ENCODE measurements at regions not wholly inside any gene's neighbourhood (a gene's known extent, or its start where the extent isn't known, plus 50 kb on each side); places are given as distances from the start of the nearest gene placed in this dataset.

DNA sequence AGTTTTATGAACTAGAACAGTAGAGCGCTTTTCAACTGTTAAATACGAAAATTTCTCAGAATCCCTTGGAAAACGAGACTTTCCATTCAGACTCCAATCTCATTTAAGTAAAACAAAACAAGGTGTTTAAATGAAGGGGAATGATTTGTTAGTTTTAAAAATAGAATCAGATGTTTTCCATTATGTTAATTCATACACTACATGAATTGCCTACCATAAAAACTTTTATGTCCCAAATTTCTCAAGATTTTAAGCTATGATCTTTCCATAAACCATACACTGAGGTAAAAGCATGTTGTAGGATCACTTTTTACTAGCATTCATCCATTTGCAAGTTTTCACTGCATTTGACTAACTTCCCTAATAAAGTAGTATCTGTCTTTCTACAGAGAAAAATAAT lies 180.3 kb upstream of the ZP4 start:
- no peak overlapping the region for H3K27ac ChIP-seq
- no peak overlapping the region for H3K4me3 ChIP-seq (replicated peaks in 1 of 3)
- no peak for TF ChIP-seq POLR2A (IDR thresholded peaks at IDR 0.05)
- TF ChIP-seq, protein P1, sequence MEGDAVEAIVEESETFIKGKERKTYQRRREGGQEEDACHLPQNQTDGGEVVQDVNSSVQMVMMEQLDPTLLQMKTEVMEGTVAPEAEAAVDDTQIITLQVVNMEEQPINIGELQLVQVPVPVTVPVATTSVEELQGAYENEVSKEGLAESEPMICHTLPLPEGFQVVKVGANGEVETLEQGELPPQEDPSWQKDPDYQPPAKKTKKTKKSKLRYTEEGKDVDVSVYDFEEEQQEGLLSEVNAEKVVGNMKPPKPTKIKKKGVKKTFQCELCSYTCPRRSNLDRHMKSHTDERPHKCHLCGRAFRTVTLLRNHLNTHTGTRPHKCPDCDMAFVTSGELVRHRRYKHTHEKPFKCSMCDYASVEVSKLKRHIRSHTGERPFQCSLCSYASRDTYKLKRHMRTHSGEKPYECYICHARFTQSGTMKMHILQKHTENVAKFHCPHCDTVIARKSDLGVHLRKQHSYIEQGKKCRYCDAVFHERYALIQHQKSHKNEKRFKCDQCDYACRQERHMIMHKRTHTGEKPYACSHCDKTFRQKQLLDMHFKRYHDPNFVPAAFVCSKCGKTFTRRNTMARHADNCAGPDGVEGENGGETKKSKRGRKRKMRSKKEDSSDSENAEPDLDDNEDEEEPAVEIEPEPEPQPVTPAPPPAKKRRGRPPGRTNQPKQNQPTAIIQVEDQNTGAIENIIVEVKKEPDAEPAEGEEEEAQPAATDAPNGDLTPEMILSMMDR (IDR thresholded peaks at IDR 0.05) = no peak
- no peaks in the 10 kb centered on the region for H3K27me3 ChIP-seq
- DNase-seq = no peak
- 90% methylated on average over 3 of the region's 3 CpGs for WGBS, 2 donors
- no peaks in the 10 kb centered on the region for H3K9me3 ChIP-seq
- H3K4me1 ChIP-seq = no peaks in the 10 kb centered on the region
- no peaks in the 10 kb centered on the region for H3K36me3 ChIP-seq
- intact Hi-C loops (cut with DNase I) = no loop called here

- H3K27ac ChIP-seq = no peak overlapping the region
- no peak overlapping the region for H3K4me3 ChIP-seq (replicated peaks in 1 of 3)
- WGBS, 2 donors = 75 to 77% methylated on average over 4 of the region's 4 CpGs
- no peaks in the 10 kb centered on the region for H3K36me3 ChIP-seq
- peak in 1 of 2 donors; percentile 26 for DNase-seq
- TF ChIP-seq, protein P1 (IDR thresholded peaks at IDR 0.05) = no peak
- TF ChIP-seq POLR2A (IDR thresholded peaks at IDR 0.05) = no peak
- intact Hi-C loops (cut with DNase I) = no loop called here
- no peaks in the 10 kb centered on the region for H3K4me1 ChIP-seq
- H3K27me3 ChIP-seq = no peaks in the 10 kb centered on the region
- no peaks in the 10 kb centered on the region for H3K9me3 ChIP-seq
These were observed 172.7 kb upstream of the ZP4 start for GRCh38 chr1:238063454-238063853.

DNA sequence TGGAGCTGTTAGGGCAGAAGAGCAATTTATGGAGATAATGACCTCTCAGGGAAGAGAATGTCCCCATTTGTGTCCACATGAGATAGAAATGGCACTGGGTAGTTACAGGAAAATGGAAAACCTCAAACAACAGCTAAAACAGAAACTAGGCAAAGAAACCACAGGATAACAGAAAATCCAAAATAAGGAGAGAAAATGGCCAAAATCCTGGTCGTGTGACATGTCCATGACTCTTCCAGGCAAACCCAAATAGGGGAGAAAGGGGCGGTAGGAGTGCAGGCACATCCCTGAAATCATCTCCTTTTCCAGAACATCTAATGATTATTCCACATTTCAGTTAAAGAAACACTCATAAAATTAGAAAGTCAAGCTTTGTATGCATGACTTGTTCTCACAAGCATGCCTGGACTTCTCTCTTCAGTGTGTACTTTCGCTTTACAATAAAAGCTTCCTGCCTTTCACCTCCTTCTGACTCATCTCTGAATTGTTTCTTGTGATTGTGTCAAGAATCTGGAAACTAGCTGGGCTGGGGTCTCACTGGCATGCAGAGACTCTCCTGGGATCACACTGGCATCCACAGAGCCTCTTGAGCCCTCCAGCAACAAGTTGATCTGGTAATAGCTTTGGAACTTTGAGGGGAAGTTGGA lies 171.4 kb upstream of the ZP4 start:
- DNase-seq = no peak

DNA sequence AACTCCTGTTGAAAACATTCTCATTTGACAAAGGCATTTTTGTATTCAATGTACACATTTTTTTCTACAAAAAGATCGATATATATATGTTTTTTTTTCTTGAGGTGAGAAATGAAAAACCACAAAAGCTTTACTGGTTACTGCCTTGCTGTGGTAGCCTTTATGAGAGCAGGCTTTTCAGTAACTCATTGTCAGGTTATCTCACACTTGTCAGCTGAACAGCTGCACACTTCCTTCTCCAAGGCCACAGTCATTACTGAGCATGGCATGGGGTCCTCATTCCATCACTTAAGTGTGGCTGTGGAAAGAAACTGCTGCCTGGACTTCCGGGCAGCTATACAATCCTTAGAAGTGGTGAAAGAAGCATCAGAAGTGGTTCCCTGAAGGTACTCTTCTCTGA lies 169.3 kb upstream of the ZP4 start:
- no peak for TF ChIP-seq POLR2A (IDR thresholded peaks at IDR 0.05)
- TF ChIP-seq, protein P1 (IDR thresholded peaks at IDR 0.05) = no peak
- Histone ChIP-seq H3K4me1 (no peaks in the 10 kb centered on the region), H3K9me3 (no peaks in the 10 kb centered on the region), H3K27ac (no peak overlapping the region), H3K36me3 (no peaks in the 10 kb centered on the region), H3K4me3 (replicated peaks in 1 of 3) (no peak overlapping the region), H3K27me3 (no peaks in the 10 kb centered on the region)
- intact Hi-C loops (cut with DNase I) = no loop called here
- no peak for DNase-seq
- WGBS, 2 donors = 47 to 62% methylated on average over 2 of the region's 2 CpGs

More for the DNA sequence above, 171.4 kb upstream of the ZP4 start:
- Histone ChIP-seq H3K4me3 (replicated peaks in 1 of 3) (no peak overlapping the region), H3K9me3 (no peaks in the 10 kb centered on the region), H3K4me1 (no peaks in the 10 kb centered on the region), H3K27me3 (no peaks in the 10 kb centered on the region), H3K27ac (no peak overlapping the region), H3K36me3 (no peaks in the 10 kb centered on the region)
- 67 to 70% methylated on average over 3 of the region's 3 CpGs for WGBS, 2 donors
- intact Hi-C loops (cut with DNase I) = no loop called here
- TF ChIP-seq, protein P1 (IDR thresholded peaks at IDR 0.05) = no peak
- TF ChIP-seq POLR2A (IDR thresholded peaks at IDR 0.05) = no peak

DNA sequence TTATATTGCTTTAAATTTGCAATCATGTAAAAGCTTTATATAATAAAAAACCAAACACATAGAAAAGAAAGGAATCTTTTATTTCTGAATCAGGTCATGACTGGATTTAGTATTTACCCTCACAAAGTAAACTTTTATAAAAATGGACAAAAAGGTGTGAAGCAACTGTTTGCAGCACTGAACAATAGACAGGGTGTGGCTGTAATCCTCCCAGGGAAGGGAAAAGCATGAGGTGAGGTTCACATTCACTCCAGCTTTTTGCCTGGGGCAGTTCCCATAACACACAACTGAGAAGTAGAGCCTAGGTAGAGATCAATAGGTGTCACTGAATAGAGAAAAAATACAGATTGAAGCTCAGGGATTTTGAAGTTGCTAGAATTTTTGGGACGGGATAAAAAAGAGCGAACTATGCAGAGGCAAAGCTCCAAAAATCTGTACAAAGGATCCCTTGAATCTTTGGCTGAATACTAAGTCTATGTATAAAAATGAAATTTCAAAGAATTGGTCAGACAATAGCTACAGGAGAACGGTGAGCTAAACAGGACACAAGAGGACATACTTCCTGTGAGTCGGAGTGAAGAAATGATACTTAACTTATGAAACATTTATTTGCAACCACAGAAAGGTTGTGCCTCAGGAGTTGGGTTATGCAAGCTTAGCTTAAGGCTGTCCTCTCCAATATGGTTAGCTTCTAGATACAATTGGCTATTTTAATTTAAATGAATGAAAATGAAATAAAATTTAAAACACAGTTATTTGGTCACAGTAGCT lies 162.0 kb upstream of the ZP4 start:
- no peaks in the 10 kb centered on the region for H3K4me1 ChIP-seq
- no peak for TF ChIP-seq POLR2A (IDR thresholded peaks at IDR 0.05)
- TF ChIP-seq, protein P1 (IDR thresholded peaks at IDR 0.05) = no peak
- no peak overlapping the region for H3K27ac ChIP-seq
- intact Hi-C loops (cut with DNase I) = no loop called here
- 86 to 88% methylated on average over 4 of the region's 4 CpGs for WGBS, 2 donors
- H3K36me3 ChIP-seq = no peaks in the 10 kb centered on the region
- H3K4me3 ChIP-seq (replicated peaks in 1 of 3) = no peak overlapping the region
- DNase-seq = no peak
- H3K27me3 ChIP-seq = no peaks in the 10 kb centered on the region
- no peaks in the 10 kb centered on the region for H3K9me3 ChIP-seq
